HEK293 (cell line): ENCODE measurements at regions not wholly inside any gene's neighbourhood (a gene's known extent, or its start where the extent isn't known, plus 50 kb on each side); places are given as distances from the start of the nearest gene placed in this dataset.

Source experiments
- CTCF ChIA-PET: fragments of 350-600 bp; formaldehyde crosslinking; extraction: SDS; loops from one replicate; lab custom pipeline; 2021; ENCODE audit warnings: antibody characterized with exemption; lab: Yijun Ruan, JAX
- POLR2A ChIA-PET: fragments of 300-600 bp; formaldehyde crosslinking; extraction: SDS; loops from one replicate; lab custom pipeline; 2020; ENCODE audit warnings: antibody characterized with exemption, inconsistent platforms; lab: Yijun Ruan, JAX
- H3K27ac ChIP-seq: fragments of 200-500 bp; sonication (Bioruptor generic); 2 replicates; pipeline ENCODE4 v1.5.1; 2014; ENCODE audit warnings: low read depth, low read length, control low read depth, inconsistent platforms; ENCODE audit errors: extremely low read depth
- H3K36me3 ChIP-seq, 2 experiments: fragments of 200-500 bp in 1 of 2; sonication (Bioruptor generic) in 1 of 2; 1 replicate in 1 of 2; 2 replicates in 1 of 2; pipeline ENCODE4 v1.5.1; 2014 to 2017; ENCODE audit warnings: inconsistent platforms in 2 of 2, low read length in 2 of 2; ENCODE audit not compliant: control insufficient read depth in 2 of 2, insufficient read depth in 1 of 2
- H3K4me1 ChIP-seq: fragments of 200-500 bp; sonication (Bioruptor generic); 2 replicates; pipeline ENCODE4 v1.5.1; 2014; ENCODE audit warnings: mild to moderate bottlenecking, low read length, inconsistent platforms; ENCODE audit not compliant: control insufficient read depth, insufficient read depth
- H3K4me3 ChIP-seq: 2 replicates; pipeline ENCODE4 v1.5.1; 2011; ENCODE audit warnings: low read depth, mild to moderate bottlenecking, control low read depth, low read length, moderate library complexity
- H3K9me3 ChIP-seq: fragments of 200-500 bp; sonication (Bioruptor generic); 2 replicates; pipeline ENCODE4 v1.5.1; 2014; ENCODE audit warnings: low read depth, low read length, inconsistent platforms; ENCODE audit not compliant: control insufficient read depth, insufficient read depth
- BCL11B ChIP-seq: fragments of 450-650 bp; formaldehyde crosslinking; IDR thresholded peaks from 2 replicates; pipeline ENCODE4 v1.5.1; 2016; ENCODE audit warnings: low read depth, missing biosample characterization, missing genetic modification characterization
- FEZF1 ChIP-seq: fragments of 450-650 bp; formaldehyde crosslinking; IDR thresholded peaks from 2 replicates; pipeline ENCODE4 v1.5.1; 2016; ENCODE audit warnings: missing biosample characterization, missing genetic modification characterization
- HOXC10 ChIP-seq: sonication (generic); formaldehyde crosslinking; IDR thresholded peaks from 2 replicates; pipeline ENCODE4 v1.8.1; 2023; ENCODE audit warnings: mild to moderate bottlenecking, missing genetic modification reagents
- KLF17 ChIP-seq: fragments of 450-650 bp; formaldehyde crosslinking; IDR thresholded peaks from 2 replicates; pipeline ENCODE4 v1.5.1; 2016; ENCODE audit warnings: missing biosample characterization, missing genetic modification characterization
- OSR2 ChIP-seq: fragments of 450-650 bp; formaldehyde crosslinking; IDR thresholded peaks from 2 replicates; pipeline ENCODE4 v1.5.1; 2016; ENCODE audit warnings: missing biosample characterization, missing genetic modification characterization
- PRDM10 ChIP-seq: fragments of 450-650 bp; formaldehyde crosslinking; IDR thresholded peaks from 2 replicates; pipeline ENCODE4 v1.5.1; 2016; ENCODE audit warnings: missing biosample characterization, missing genetic modification characterization
- PRDM2 ChIP-seq: fragments of 450-650 bp; formaldehyde crosslinking; IDR thresholded peaks from 2 replicates; pipeline ENCODE4 v1.5.1; 2016; ENCODE audit warnings: missing biosample characterization, missing genetic modification characterization, borderline replicate concordance
- SCRT1 ChIP-seq: fragments of 450-650 bp; formaldehyde crosslinking; IDR thresholded peaks from 2 replicates; pipeline ENCODE4 v1.5.1; 2016; ENCODE audit warnings: missing biosample characterization, missing genetic modification characterization, borderline replicate concordance
- YY1 ChIP-seq: fragments of 450-650 bp; formaldehyde crosslinking; IDR thresholded peaks from 2 replicates; pipeline ENCODE4 v1.5.1; 2018; ENCODE audit warnings: missing biosample characterization, missing genetic modification characterization
- ZBTB26 ChIP-seq: fragments of 450-650 bp; formaldehyde crosslinking; optimal IDR thresholded peaks from 2 replicates; pipeline ENCODE3; 2016; ENCODE audit warnings: missing biosample characterization, mild to moderate bottlenecking, missing genetic modification characterization
- ZBTB8A ChIP-seq: fragments of 450-650 bp; formaldehyde crosslinking; IDR thresholded peaks from 2 replicates; pipeline ENCODE4 v1.5.1; 2016; ENCODE audit warnings: missing biosample characterization, missing genetic modification characterization
- ZEB2 ChIP-seq: fragments of 450-650 bp; formaldehyde crosslinking; IDR thresholded peaks from 2 replicates; pipeline ENCODE4 v1.5.1; 2016; ENCODE audit warnings: missing biosample characterization, missing genetic modification characterization
- ZNF132 ChIP-seq: fragments of 450-650 bp; formaldehyde crosslinking; IDR thresholded peaks from 2 replicates; pipeline ENCODE4 v1.5.1; 2017; ENCODE audit warnings: missing biosample characterization, missing genetic modification characterization, borderline replicate concordance
- ZNF2 ChIP-seq: fragments of 450-650 bp; formaldehyde crosslinking; IDR thresholded peaks from 2 replicates; pipeline ENCODE4 v1.5.1; 2016; ENCODE audit warnings: missing biosample characterization, missing genetic modification characterization
- ZNF221 ChIP-seq: fragments of 450-650 bp; formaldehyde crosslinking; IDR thresholded peaks from 2 replicates; pipeline ENCODE4 v1.5.1; 2017; ENCODE audit warnings: missing biosample characterization, missing genetic modification characterization, borderline replicate concordance
- ZNF266 ChIP-seq: fragments of 450-650 bp; formaldehyde crosslinking; IDR thresholded peaks from 2 replicates; pipeline ENCODE4 v1.5.1; 2016; ENCODE audit warnings: missing biosample characterization, missing genetic modification characterization, low read depth
- ZNF366 ChIP-seq: fragments of 450-650 bp; formaldehyde crosslinking; conservative IDR thresholded peaks from 2 replicates; pipeline ENCODE4 v1.5.1; 2016; ENCODE audit warnings: missing biosample characterization, missing genetic modification characterization
- ZNF48 ChIP-seq: fragments of 450-650 bp; formaldehyde crosslinking; IDR thresholded peaks from 2 replicates; pipeline ENCODE4 v1.5.1; 2016; ENCODE audit warnings: missing biosample characterization, missing genetic modification characterization
- ZNF529 ChIP-seq: fragments of 450-650 bp; formaldehyde crosslinking; IDR thresholded peaks from 2 replicates; pipeline ENCODE4 v1.5.1; 2017; ENCODE audit warnings: missing genetic modification characterization, missing biosample characterization; ENCODE audit not compliant: insufficient replicate concordance
- ZNF621 ChIP-seq: fragments of 450-650 bp; formaldehyde crosslinking; IDR thresholded peaks from 2 replicates; pipeline ENCODE4 v1.5.1; 2017; ENCODE audit warnings: missing biosample characterization, missing genetic modification characterization
- ZNF768 ChIP-seq: fragments of 450-650 bp; formaldehyde crosslinking; IDR thresholded peaks from 2 replicates; pipeline ENCODE4 v1.5.1; 2018; ENCODE audit warnings: missing biosample characterization, mild to moderate bottlenecking, missing genetic modification characterization

GRCh38 chr3:18058666-18059065 is 316.2 kb upstream of the TBC1D5 start:
- no peak overlapping the region for H3K4me3 ChIP-seq
- POLR2A ChIA-PET: no interaction called here
- H3K9me3 ChIP-seq: 0 out of 2 replicates have a peak, but pooled peaks cover 2% of the 10 kb centered on the region
- H3K27ac ChIP-seq: no peak overlapping the region
- no peak for TF ChIP-seq ZNF266 (tag by site-specific recombination)
- no peak for TF ChIP-seq SCRT1 (tag by site-specific recombination)
- no peak for TF ChIP-seq ZNF366 (tag by site-specific recombination)
- TF ChIP-seq ZBTB26 (tag by site-specific recombination): no peak
- no peak for TF ChIP-seq ZNF48 (tag by site-specific recombination)
- no peak for TF ChIP-seq FEZF1 (tag by site-specific recombination)
- TF ChIP-seq, all 188 proteins: peak for 0
- Histone ChIP-seq H3K4me1 (no peaks in the 10 kb centered on the region), H3K36me3 (no peaks in the 10 kb centered on the region)
- CTCF ChIA-PET: no interaction called here

GRCh38 chr3:18057471-18058091 is 315.1 kb upstream of the TBC1D5 start:
- no peak overlapping the region for H3K4me3 ChIP-seq
- ChIA-PET POLR2A (no interaction called here), CTCF (no interaction called here)
- no peak overlapping the region for H3K27ac ChIP-seq
- TF ChIP-seq PRDM2 (tag by site-specific recombination): no peak
- no peak for TF ChIP-seq OSR2 (tag by site-specific recombination)
- TF ChIP-seq ZNF221 (tag by site-specific recombination): no peak
- no peak for TF ChIP-seq ZEB2
- no peak for TF ChIP-seq ZNF529
- TF ChIP-seq BCL11B (tag by site-specific recombination): no peak
- H3K4me1 ChIP-seq: no peaks in the 10 kb centered on the region
- 0 out of 2 replicates have a peak, but pooled peaks cover 2% of the 10 kb centered on the region for H3K9me3 ChIP-seq
- H3K36me3 ChIP-seq: no peaks in the 10 kb centered on the region

GRCh38 chr3:18054625-18055024 is 312.2 kb upstream of the TBC1D5 start:
- H3K4me3 ChIP-seq: no peak overlapping the region
- ChIA-PET CTCF (no interaction called here), POLR2A (no interaction called here)
- 0 out of 2 replicates have a peak, but pooled peaks cover 2% of the 10 kb centered on the region for H3K9me3 ChIP-seq
- no peaks in the 10 kb centered on the region for H3K36me3 ChIP-seq
- no peaks in the 10 kb centered on the region for H3K4me1 ChIP-seq
- H3K27ac ChIP-seq: no peak overlapping the region
- TF ChIP-seq ZNF621 (tag by site-specific recombination) (no peak), KLF17 (tag by site-specific recombination) (no peak), YY1 (no peak), ZNF132 (no peak), ZNF768 (no peak), ZBTB8A (no peak), ZNF2 (tag by site-specific recombination) (no peak), HOXC10 (CRISPR knock-in tag) (no peak), PRDM10 (tag by site-specific recombination) (no peak)
